Ascending aorta (tissue), 2 donors: ENCODE measurements at regions not wholly inside any gene's neighbourhood (a gene's known extent, or its start where the extent isn't known, plus 50 kb on each side); places are given as distances from the start of the nearest gene placed in this dataset.

ENCODE experiments used
- DNase-seq, 2 donors: peaks; one replicate each; pipeline ENCODE4 v3.0.0-alpha.2; 2019; ENCODE audit warnings: low spot score in 2 of 2
- H3K27ac ChIP-seq, 2 donors: fragments of 200-600 bp; sonication (generic); one replicate each; pipeline ENCODE4 v1.5.1; 2016 to 2017; ENCODE audit warnings: mild to moderate bottlenecking in 1 of 2
- H3K27me3 ChIP-seq: fragments of 200-600 bp; sonication (generic); one replicate; pipeline ENCODE4 v1.5.1; 2017
- H3K36me3 ChIP-seq, 2 donors: fragments of 200-600 bp; sonication (generic); one replicate each; pipeline ENCODE4 v1.5.1; 2016
- H3K4me1 ChIP-seq, 2 donors: fragments of 200-600 bp; sonication (generic); one replicate each; pipeline ENCODE4 v1.5.1; 2016 to 2017; ENCODE audit warnings: mild to moderate bottlenecking in 1 of 2
- H3K4me3 ChIP-seq, 2 donors: fragments of 200-600 bp; sonication (generic); one replicate each; pipeline ENCODE4 v1.5.1; 2016 to 2017; ENCODE audit warnings: mild to moderate bottlenecking in 1 of 2
- H3K9me3 ChIP-seq, 2 donors: fragments of 200-600 bp; sonication (generic); one replicate each; pipeline ENCODE4 v1.5.1; 2016
- intact Hi-C: fragments of 100-400 bp; cut with DNase I; formaldehyde crosslinking; loops from one replicate; pipeline ENCODE4 v1.15.1; 2023
- TF ChIP-seq, protein P1 (sequence below), 3 experiments: fragments of 200-600 bp in 2 of 3; fragments of 450-650 bp in 1 of 3; sonication (generic) in 2 of 3; IDR thresholded peaks; one replicate each; pipeline ENCODE4 v1.5.1; 2016 to 2019; ENCODE audit warnings: antibody characterized with exemption in 3 of 3, mild to moderate bottlenecking in 1 of 3, moderate library complexity in 1 of 3

DNA sequence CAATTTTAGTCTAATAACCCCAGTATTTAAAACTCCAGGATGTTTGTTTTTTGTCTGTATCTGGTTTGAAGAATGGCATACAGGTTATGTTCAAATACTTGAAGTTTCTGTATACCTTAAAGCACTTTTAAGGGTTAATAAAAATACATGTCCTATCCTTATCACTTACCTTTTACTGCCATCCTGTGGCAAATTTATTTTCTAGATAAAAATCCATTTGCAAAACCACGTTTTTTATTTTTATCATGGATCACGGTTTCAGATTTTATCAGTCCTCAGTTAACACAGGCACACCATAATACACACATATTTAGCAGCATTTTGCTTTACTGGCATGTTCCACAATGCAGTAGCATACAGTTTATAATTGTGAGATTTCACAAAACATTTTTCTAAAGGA lies 113.3 kb upstream of the H2AZ1 start:
- H3K27ac ChIP-seq: no peak overlapping the region
- DNase-seq: no peak
- H3K27me3 ChIP-seq: no peaks in the 10 kb centered on the region
- no peaks in the 10 kb centered on the region for H3K4me1 ChIP-seq
- no peak overlapping the region for H3K4me3 ChIP-seq
- no peaks in the 10 kb centered on the region for H3K9me3 ChIP-seq
- no peaks in the 10 kb centered on the region for H3K36me3 ChIP-seq
- intact Hi-C loops: no loop called here
- TF ChIP-seq, protein P1, sequence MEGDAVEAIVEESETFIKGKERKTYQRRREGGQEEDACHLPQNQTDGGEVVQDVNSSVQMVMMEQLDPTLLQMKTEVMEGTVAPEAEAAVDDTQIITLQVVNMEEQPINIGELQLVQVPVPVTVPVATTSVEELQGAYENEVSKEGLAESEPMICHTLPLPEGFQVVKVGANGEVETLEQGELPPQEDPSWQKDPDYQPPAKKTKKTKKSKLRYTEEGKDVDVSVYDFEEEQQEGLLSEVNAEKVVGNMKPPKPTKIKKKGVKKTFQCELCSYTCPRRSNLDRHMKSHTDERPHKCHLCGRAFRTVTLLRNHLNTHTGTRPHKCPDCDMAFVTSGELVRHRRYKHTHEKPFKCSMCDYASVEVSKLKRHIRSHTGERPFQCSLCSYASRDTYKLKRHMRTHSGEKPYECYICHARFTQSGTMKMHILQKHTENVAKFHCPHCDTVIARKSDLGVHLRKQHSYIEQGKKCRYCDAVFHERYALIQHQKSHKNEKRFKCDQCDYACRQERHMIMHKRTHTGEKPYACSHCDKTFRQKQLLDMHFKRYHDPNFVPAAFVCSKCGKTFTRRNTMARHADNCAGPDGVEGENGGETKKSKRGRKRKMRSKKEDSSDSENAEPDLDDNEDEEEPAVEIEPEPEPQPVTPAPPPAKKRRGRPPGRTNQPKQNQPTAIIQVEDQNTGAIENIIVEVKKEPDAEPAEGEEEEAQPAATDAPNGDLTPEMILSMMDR (IDR thresholded peaks at IDR 0.05): no peak

DNA sequence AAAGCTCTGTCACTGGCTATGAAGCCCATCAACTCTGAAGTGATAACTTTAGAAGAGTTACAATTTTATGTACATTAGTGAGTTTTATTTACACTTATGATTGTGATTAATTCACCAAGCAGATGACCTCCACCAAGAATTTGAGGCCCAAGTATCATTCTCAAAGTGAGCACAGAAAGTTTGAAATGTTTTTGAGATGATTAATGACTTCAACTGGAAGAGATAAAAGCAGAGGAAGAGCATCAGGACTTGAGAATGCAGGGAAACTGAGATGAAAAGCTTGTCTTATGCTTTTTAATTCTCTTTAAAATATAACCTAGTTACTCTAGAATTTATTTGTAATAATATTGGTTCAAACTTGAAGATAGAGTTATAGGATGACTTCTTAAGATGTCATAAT lies 112.8 kb upstream of the H2AZ1 start:
- Histone ChIP-seq H3K27ac (no peak overlapping the region), H3K4me3 (no peak overlapping the region), H3K9me3 (no peaks in the 10 kb centered on the region), H3K4me1 (no peaks in the 10 kb centered on the region), H3K27me3 (no peaks in the 10 kb centered on the region), H3K36me3 (no peaks in the 10 kb centered on the region)
- intact Hi-C loops: no loop called here
- no peak for DNase-seq
- TF ChIP-seq, protein P1 (IDR thresholded peaks at IDR 0.05): no peak

DNA sequence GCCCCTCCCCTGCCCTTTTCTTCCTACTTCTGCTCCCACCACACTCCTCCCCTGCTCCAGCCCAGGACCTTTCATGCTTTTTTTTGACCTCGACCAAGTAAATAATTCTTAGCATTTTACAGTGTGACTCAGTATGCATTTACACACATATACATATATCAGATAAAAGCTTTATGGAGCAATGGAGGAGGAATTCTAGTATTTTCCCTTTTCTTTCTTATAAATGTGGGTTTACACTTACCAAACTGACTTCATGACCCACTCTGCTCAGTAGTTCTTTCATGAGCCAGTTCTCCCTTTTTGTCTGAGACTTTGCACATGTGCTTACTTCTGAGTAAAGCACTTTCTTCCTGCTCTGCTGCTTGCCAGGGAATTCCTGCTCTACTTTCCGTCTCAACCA lies 111.8 kb upstream of the H2AZ1 start:
- Histone ChIP-seq H3K27me3 (no peaks in the 10 kb centered on the region), H3K9me3 (no peaks in the 10 kb centered on the region), H3K27ac (no peak overlapping the region), H3K4me3 (no peak overlapping the region), H3K4me1 (no peaks in the 10 kb centered on the region), H3K36me3 (no peaks in the 10 kb centered on the region)
- DNase-seq: no peak
- TF ChIP-seq, protein P1 (IDR thresholded peaks at IDR 0.05): no peak
- intact Hi-C loops: no loop called here

DNA sequence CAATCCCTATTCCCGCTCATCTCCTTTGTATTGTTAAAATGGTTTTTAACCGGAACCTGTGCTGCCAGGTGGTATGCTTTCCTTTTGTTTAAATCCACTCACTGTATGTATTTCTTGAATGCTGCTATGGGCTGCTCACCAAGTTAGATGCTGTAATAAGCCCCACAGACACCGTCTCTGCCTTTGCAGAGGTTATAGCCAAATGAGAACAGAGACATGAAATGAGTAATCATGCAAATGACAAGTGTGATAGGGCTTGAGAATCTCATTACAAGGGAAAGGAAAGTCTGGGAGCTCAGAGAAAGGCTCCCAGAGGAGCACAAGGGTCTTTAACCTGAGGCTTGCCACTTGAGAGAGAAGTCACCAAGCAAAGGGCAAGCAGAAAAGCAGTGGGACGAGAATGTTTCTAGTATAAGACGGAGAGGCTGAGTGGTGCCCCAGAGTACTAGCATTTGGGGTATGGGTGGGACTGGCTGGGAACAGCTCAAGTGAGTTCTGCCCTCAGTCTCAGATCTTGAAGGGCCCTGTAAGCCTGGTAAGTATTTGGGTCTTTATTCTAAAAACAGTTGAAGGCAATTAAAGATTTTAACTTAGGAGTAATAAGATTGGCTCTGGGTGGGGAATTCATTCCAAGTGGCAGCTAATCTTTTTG lies 110.8 kb upstream of the H2AZ1 start:
- Histone ChIP-seq H3K27ac (no peak overlapping the region), H3K36me3 (no peaks in the 10 kb centered on the region), H3K4me1 (no peaks in the 10 kb centered on the region), H3K27me3 (no peaks in the 10 kb centered on the region), H3K9me3 (no peaks in the 10 kb centered on the region), H3K4me3 (no peak overlapping the region)
- intact Hi-C loops: no loop called here
- TF ChIP-seq, protein P1 (IDR thresholded peaks at IDR 0.05): no peak
- DNase-seq: no peak

DNA sequence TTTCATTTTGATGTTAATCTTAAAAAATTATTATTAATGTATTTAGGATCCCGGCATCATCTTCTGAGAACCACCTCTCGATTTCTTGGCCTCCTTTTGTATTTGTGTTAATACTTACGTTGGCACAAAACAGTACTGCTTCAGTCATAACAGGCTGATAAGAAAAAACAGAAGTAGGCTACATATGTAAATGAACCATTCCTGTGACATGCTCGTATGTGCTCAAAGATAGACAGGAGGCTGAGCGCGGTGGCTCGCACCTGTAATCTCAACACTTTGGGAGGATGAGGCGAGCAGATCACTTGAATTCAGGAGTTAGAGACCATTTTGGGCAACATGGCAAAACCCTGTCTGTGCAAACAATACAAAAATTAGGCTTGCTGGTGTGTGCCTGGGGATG lies 109.4 kb upstream of the H2AZ1 start:
- Histone ChIP-seq H3K4me3 (no peak overlapping the region), H3K27ac (no peak overlapping the region), H3K4me1 (no peaks in the 10 kb centered on the region), H3K36me3 (no peaks in the 10 kb centered on the region), H3K27me3 (no peaks in the 10 kb centered on the region), H3K9me3 (no peaks in the 10 kb centered on the region)
- TF ChIP-seq, protein P1 (IDR thresholded peaks at IDR 0.05): no peak
- DNase-seq: no peak
- intact Hi-C loops: no loop called here

DNA sequence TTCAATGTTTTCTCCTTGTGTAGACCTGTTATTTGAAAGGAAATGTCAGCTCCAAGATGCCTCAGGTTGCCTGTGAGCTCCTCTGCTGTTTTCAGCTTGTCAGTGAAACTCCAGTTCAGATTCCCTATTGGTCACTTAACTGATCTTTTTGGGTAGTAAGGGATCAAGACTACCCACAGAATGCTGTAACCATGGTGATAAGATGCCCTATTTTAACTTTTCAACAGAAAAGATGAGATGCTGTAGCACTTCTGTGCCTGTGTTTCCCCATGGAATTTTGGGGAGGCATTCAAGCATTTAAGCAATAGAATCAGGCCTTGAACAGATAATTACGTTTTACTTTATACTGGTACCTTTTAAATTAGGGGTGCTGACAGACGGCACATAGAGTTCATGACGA lies 106.6 kb upstream of the H2AZ1 start:
- H3K27me3 ChIP-seq: no peaks in the 10 kb centered on the region
- no peak for DNase-seq
- H3K36me3 ChIP-seq: no peaks in the 10 kb centered on the region
- H3K27ac ChIP-seq: no peak overlapping the region
- no peaks in the 10 kb centered on the region for H3K4me1 ChIP-seq
- H3K9me3 ChIP-seq: no peaks in the 10 kb centered on the region
- intact Hi-C loops: no loop called here
- H3K4me3 ChIP-seq: no peak overlapping the region
- TF ChIP-seq, protein P1 (IDR thresholded peaks at IDR 0.05): no peak
